ENCODE measurements at regions not wholly inside any gene's neighbourhood (a gene's known extent, or its start where the extent isn't known, plus 50 kb on each side); places are given as distances from the start of the nearest gene placed in this dataset.

- H3K27ac Mint-ChIP-seq (ENCODE audit: unreplicated experiment) = peak overlapping the region; percentile 14
- H3K4me3 Mint-ChIP-seq (ENCODE audit: unreplicated experiment) = no peak overlapping the region
- H3K27me3 Mint-ChIP-seq (ENCODE audit: unreplicated experiment) = no peaks in the 10 kb centered on the region
- TF ChIP-seq CTCF (IDR thresholded peaks at IDR 0.05; ENCODE audit: partially characterized antibody, unreplicated experiment) = no peak
- H3K36me3 Mint-ChIP-seq (ENCODE audit: unreplicated experiment) = no peaks in the 10 kb centered on the region
- DNase-seq = no peak
- peaks cover 17% of the 10 kb centered on the region for H3K4me1 Mint-ChIP-seq (ENCODE audit: low read depth, unreplicated experiment)
- H3K9me3 Mint-ChIP-seq (ENCODE audit: unreplicated experiment) = no peaks in the 10 kb centered on the region
These were observed 253.0 kb upstream of the HNRNPA3 start for GRCh38 chr2:176959614-176960013.

GRCh38 chr2:176960061-176960460 is 252.5 kb upstream of the HNRNPA3 start:
- Mint-ChIP-seq H3K4me3 (ENCODE audit: unreplicated experiment) (no peak overlapping the region), H3K27me3 (ENCODE audit: unreplicated experiment) (no peaks in the 10 kb centered on the region), H3K36me3 (ENCODE audit: unreplicated experiment) (no peaks in the 10 kb centered on the region), H3K27ac (ENCODE audit: unreplicated experiment) (no peak overlapping the region), H3K9me3 (ENCODE audit: unreplicated experiment) (no peaks in the 10 kb centered on the region), H3K4me1 (ENCODE audit: low read depth, unreplicated experiment) (peaks cover 17% of the 10 kb centered on the region)
- DNase-seq = no peak
- no peak for TF ChIP-seq CTCF (IDR thresholded peaks at IDR 0.05; ENCODE audit: partially characterized antibody, unreplicated experiment)

GRCh38 chr2:176960736-176961520 is 251.7 kb upstream of the HNRNPA3 start:
- H3K27ac Mint-ChIP-seq (ENCODE audit: unreplicated experiment) = no peak overlapping the region
- H3K9me3 Mint-ChIP-seq (ENCODE audit: unreplicated experiment) = no peaks in the 10 kb centered on the region
- H3K27me3 Mint-ChIP-seq (ENCODE audit: unreplicated experiment) = no peaks in the 10 kb centered on the region
- no peak overlapping the region for H3K4me3 Mint-ChIP-seq (ENCODE audit: unreplicated experiment)
- TF ChIP-seq CTCF (IDR thresholded peaks at IDR 0.05; ENCODE audit: partially characterized antibody, unreplicated experiment) = no peak
- H3K4me1 Mint-ChIP-seq (ENCODE audit: low read depth, unreplicated experiment) = peaks cover 17% of the 10 kb centered on the region
- DNase-seq = peak; percentile 39
- no peaks in the 10 kb centered on the region for H3K36me3 Mint-ChIP-seq (ENCODE audit: unreplicated experiment)

GRCh38 chr2:176961775-176962619 is 250.6 kb upstream of the HNRNPA3 start:
- Mint-ChIP-seq H3K4me3 (ENCODE audit: unreplicated experiment) (no peak overlapping the region), H3K9me3 (ENCODE audit: unreplicated experiment) (no peaks in the 10 kb centered on the region), H3K4me1 (ENCODE audit: low read depth, unreplicated experiment) (peaks cover 17% of the 10 kb centered on the region), H3K36me3 (ENCODE audit: unreplicated experiment) (no peaks in the 10 kb centered on the region), H3K27ac (ENCODE audit: unreplicated experiment) (no peak overlapping the region), H3K27me3 (ENCODE audit: unreplicated experiment) (no peaks in the 10 kb centered on the region)
- TF ChIP-seq CTCF (IDR thresholded peaks at IDR 0.05; ENCODE audit: partially characterized antibody, unreplicated experiment) = no peak
- no peak for DNase-seq
